ENCODE measurements at regions not wholly inside any gene's neighbourhood (a gene's known extent, or its start where the extent isn't known, plus 50 kb on each side); places are given as distances from the start of the nearest gene placed in this dataset.

DNA sequence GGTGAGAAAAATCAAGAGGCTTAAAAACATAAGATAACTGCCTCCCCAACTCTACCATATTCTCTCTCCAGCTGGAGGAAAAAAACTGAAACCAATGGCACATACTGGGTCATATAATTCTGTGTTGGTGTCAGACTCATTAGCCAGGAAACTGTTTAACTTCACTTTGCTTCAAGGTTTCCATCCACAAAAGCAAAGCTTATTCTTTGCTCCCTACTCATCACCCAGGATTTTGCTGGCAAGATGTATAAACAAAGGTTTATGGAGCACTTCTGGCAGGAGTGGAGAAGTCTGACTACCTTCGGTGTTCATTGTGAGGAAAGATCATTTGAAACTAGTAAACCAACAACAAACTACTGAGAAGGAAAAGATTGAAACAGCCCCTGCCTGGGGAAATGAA, 197.5 kb upstream of the SERP2 start:
- no peak overlapping the region for H3K4me3 ChIP-seq (ENCODE audit: low read depth, low read length)
- DNase-seq (ENCODE audit: low read depth), result no peak
- TF ChIP-seq CTCF (IDR thresholded peaks at IDR 0.05; ENCODE audit: control insufficient read depth, extremely low read depth, insufficient read depth), result no peak

- no peak for TF ChIP-seq CTCF (IDR thresholded peaks at IDR 0.05; ENCODE audit: control insufficient read depth, extremely low read depth, insufficient read depth)
- H3K4me3 ChIP-seq (ENCODE audit: low read depth, low read length), result no peak overlapping the region
- DNase-seq (ENCODE audit: low read depth), result no peak
Measured at GRCh38 chr13:44180876-44181536, 192.6 kb upstream of the SERP2 start.

GRCh38 chr13:44181931-44182330, 191.7 kb upstream of the SERP2 start:
- no peak overlapping the region for H3K4me3 ChIP-seq (ENCODE audit: low read depth, low read length)
- DNase-seq (ENCODE audit: low read depth), result no peak
- TF ChIP-seq CTCF (IDR thresholded peaks at IDR 0.05; ENCODE audit: control insufficient read depth, extremely low read depth, insufficient read depth), result no peak

DNA sequence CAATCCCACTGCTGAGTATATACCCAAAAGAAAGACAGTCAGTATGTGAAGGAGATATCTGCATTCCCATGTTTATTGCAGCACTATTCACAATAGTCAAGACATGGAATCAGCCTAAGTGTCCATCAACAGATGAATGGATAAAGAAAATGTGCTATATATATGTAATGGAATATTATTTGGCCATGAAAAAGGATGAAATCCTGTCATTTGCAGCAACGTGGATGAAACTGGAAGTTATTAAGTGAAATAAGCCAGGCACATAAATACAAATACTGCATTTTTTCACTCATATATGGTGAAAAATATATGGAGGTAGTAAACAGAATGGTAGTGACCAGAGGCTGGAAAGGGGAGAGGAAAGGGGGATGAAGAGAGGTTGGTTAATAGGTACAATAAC, 188.9 kb upstream of the SERP2 start:
- no peak for TF ChIP-seq CTCF (IDR thresholded peaks at IDR 0.05; ENCODE audit: control insufficient read depth, extremely low read depth, insufficient read depth)
- DNase-seq (ENCODE audit: low read depth), result no peak
- H3K4me3 ChIP-seq (ENCODE audit: low read depth, low read length), result no peak overlapping the region

GRCh38 chr13:44188257-44188656, 185.4 kb upstream of the SERP2 start:
- no peak for DNase-seq (ENCODE audit: low read depth)
- no peak overlapping the region for H3K4me3 ChIP-seq (ENCODE audit: low read depth, low read length)
- no peak for TF ChIP-seq CTCF (IDR thresholded peaks at IDR 0.05; ENCODE audit: control insufficient read depth, extremely low read depth, insufficient read depth)

DNA sequence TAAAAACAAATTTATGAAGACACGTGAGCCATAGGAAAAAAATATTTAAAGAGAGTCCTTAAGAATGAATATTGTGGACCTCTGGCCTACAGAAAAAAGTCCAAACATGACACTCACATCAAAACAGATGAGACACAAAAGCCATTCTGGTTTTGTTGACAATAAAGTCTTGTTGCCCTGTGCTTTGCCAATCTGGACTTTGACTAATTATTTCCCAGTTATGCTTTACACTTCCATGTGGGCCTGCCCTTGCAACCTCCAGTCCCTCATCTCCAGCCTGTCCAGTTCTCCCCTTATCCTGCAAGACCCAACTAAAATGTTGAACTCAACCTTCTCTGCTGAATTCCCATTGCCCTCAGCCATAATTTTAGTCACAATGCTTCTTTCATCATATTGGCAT, 184.5 kb upstream of the SERP2 start:
- H3K4me3 ChIP-seq (ENCODE audit: low read depth, low read length), result no peak overlapping the region
- no peak for DNase-seq (ENCODE audit: low read depth)
- TF ChIP-seq CTCF (IDR thresholded peaks at IDR 0.05; ENCODE audit: control insufficient read depth, extremely low read depth, insufficient read depth), result no peak

GRCh38 chr13:44191103-44191502, 182.5 kb upstream of the SERP2 start:
- DNase-seq (ENCODE audit: low read depth), result no peak
- no peak for TF ChIP-seq CTCF (IDR thresholded peaks at IDR 0.05; ENCODE audit: control insufficient read depth, extremely low read depth, insufficient read depth)
- no peak overlapping the region for H3K4me3 ChIP-seq (ENCODE audit: low read depth, low read length)

Data from LNCaP clone FGC (cell line).